ENCODE measurements at regions not wholly inside any gene's neighbourhood (a gene's known extent, or its start where the extent isn't known, plus 50 kb on each side); places are given as distances from the start of the nearest gene placed in this dataset.

DNA sequence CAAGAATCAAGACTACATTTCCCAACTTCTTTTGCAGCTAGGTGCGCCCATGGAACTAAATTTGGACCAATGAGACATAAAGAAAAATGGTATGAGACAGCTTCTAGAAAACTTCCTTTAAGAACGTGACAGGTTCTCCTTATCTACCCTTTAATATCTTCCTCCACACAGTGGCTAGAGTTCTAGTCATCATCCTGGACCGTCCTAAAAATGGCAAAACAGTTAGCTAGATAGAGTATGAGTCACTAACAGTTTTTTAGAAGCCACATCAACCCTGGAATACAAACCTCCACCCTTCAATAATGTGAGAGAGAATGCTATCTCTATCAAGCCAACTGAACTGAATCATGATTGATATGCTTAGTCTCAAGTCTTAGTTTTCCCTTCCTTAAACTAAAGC, 267.9 kb upstream of the SLC7A11 start:
- Histone ChIP-seq H3K4me1 (ENCODE audit: control insufficient read depth, insufficient read depth, low read length) (no peaks in the 10 kb centered on the region), H3K9me3 (ENCODE audit: control insufficient read depth, low read length) (no peaks in the 10 kb centered on the region), H3K36me3 (ENCODE audit: control insufficient read depth, insufficient read depth, low read length) (no peaks in the 10 kb centered on the region), H3K4me3 (ENCODE audit: low read length) (no peak overlapping the region), H3K27me3 (ENCODE audit: control insufficient read depth, insufficient read depth, low read length) (no peaks in the 10 kb centered on the region), H3K9ac (ENCODE audit: low read length) (no peak overlapping the region)

DNA sequence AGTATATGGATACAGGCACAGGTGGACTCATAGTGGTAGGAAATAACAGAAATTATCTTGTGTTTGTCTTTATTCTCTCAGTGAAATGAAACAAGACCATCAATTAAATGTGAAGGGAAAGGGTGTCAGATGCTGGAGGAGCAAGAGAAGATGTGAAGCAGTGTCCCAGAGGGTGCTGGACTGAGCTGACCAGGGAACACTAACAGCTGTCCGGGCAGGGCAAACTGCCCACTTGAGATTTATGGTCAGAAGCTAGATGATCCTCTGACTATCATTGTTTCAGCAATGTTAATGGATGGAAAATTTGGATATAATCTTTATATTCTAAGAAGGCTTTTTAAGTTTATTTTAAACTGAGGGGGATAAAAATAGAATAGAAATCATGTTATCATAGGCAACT, 267.2 kb upstream of the SLC7A11 start:
- Histone ChIP-seq H3K36me3 (ENCODE audit: control insufficient read depth, insufficient read depth, low read length) (no peaks in the 10 kb centered on the region), H3K4me3 (ENCODE audit: low read length) (no peak overlapping the region), H3K9me3 (ENCODE audit: control insufficient read depth, low read length) (no peaks in the 10 kb centered on the region), H3K27me3 (ENCODE audit: control insufficient read depth, insufficient read depth, low read length) (no peaks in the 10 kb centered on the region), H3K4me1 (ENCODE audit: control insufficient read depth, insufficient read depth, low read length) (no peaks in the 10 kb centered on the region), H3K9ac (ENCODE audit: low read length) (no peak overlapping the region)

DNA sequence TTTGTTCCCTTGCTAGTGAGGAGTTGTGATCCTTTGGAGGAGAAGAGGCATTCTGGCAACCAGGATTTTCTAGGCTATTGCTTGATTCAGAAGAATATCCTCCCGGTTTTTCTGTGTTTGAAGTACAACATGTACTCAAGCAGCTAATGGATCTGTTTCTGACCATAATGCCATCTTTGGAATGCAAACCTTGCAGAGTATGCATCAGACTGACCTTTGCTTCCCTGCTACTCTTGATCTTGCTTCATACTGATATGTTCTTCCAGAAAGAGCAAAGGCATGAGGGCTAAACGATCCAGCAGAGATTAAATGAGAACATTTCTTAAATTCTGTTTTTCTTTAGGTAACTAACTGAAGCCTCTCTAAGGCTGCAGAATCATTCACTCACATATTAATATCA, 265.4 kb upstream of the SLC7A11 start:
- Histone ChIP-seq H3K36me3 (ENCODE audit: control insufficient read depth, insufficient read depth, low read length) (no peaks in the 10 kb centered on the region), H3K4me3 (ENCODE audit: low read length) (no peak overlapping the region), H3K4me1 (ENCODE audit: control insufficient read depth, insufficient read depth, low read length) (no peaks in the 10 kb centered on the region), H3K27me3 (ENCODE audit: control insufficient read depth, insufficient read depth, low read length) (no peaks in the 10 kb centered on the region), H3K9me3 (ENCODE audit: control insufficient read depth, low read length) (no peaks in the 10 kb centered on the region), H3K9ac (ENCODE audit: low read length) (no peak overlapping the region)

DNA sequence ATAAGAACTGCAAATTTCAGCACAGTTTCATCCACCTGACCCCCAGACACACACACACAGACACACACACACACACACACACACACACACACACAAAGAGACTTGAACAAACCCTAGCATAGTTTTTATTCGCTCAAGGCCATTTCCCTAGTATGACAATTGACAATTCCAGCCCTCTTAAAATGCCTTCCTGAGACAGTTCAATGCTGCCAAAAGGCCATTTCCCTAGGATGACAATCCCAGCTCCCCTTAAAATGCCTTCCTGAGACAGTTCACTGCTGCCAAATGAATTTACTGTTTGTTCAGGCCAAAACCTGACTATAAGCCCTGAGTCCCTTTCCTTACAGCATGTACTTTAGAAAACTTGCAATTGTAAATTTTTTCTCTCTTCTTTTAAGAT, 259.5 kb upstream of the SLC7A11 start:
- no peak overlapping the region for H3K4me3 ChIP-seq (ENCODE audit: low read length)
- H3K27me3 ChIP-seq (ENCODE audit: control insufficient read depth, insufficient read depth, low read length) = no peaks in the 10 kb centered on the region
- no peaks in the 10 kb centered on the region for H3K36me3 ChIP-seq (ENCODE audit: control insufficient read depth, insufficient read depth, low read length)
- no peak overlapping the region for H3K9ac ChIP-seq (ENCODE audit: low read length)
- H3K9me3 ChIP-seq (ENCODE audit: control insufficient read depth, low read length) = no peaks in the 10 kb centered on the region
- no peaks in the 10 kb centered on the region for H3K4me1 ChIP-seq (ENCODE audit: control insufficient read depth, insufficient read depth, low read length)

GRCh38 chr4:138500869-138501268, 258.7 kb upstream of the SLC7A11 start:
- no peaks in the 10 kb centered on the region for H3K27me3 ChIP-seq (ENCODE audit: control insufficient read depth, insufficient read depth, low read length)
- H3K9me3 ChIP-seq (ENCODE audit: control insufficient read depth, low read length) = no peaks in the 10 kb centered on the region
- H3K36me3 ChIP-seq (ENCODE audit: control insufficient read depth, insufficient read depth, low read length) = no peaks in the 10 kb centered on the region
- H3K9ac ChIP-seq (ENCODE audit: low read length) = no peak overlapping the region
- H3K4me3 ChIP-seq (ENCODE audit: low read length) = no peak overlapping the region
- no peaks in the 10 kb centered on the region for H3K4me1 ChIP-seq (ENCODE audit: control insufficient read depth, insufficient read depth, low read length)

DNA sequence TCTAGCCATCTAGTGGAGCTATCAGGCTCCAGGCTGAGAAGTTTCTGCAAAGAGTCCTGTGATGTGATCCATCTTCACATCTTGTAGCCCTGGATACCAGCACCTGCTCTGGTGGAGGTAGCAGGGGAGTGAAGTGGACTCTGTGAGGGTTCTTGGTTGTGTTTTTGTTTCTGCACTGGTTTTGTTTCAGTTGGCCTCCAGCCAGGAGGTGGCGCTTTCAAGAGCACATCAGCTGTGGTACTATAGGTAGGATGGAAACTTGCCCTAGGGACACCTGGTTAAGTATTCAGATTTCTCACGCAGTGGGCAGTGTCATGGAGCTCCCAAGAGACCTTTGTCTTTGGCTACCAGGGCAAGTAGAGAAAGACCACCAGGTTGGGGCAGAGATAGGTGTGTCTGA, 257.5 kb upstream of the SLC7A11 start:
- H3K27me3 ChIP-seq (ENCODE audit: control insufficient read depth, insufficient read depth, low read length) = no peaks in the 10 kb centered on the region
- H3K9ac ChIP-seq (ENCODE audit: low read length) = no peak overlapping the region
- no peaks in the 10 kb centered on the region for H3K36me3 ChIP-seq (ENCODE audit: control insufficient read depth, insufficient read depth, low read length)
- H3K9me3 ChIP-seq (ENCODE audit: control insufficient read depth, low read length) = no peaks in the 10 kb centered on the region
- no peaks in the 10 kb centered on the region for H3K4me1 ChIP-seq (ENCODE audit: control insufficient read depth, insufficient read depth, low read length)
- H3K4me3 ChIP-seq (ENCODE audit: low read length) = no peak overlapping the region

DNA sequence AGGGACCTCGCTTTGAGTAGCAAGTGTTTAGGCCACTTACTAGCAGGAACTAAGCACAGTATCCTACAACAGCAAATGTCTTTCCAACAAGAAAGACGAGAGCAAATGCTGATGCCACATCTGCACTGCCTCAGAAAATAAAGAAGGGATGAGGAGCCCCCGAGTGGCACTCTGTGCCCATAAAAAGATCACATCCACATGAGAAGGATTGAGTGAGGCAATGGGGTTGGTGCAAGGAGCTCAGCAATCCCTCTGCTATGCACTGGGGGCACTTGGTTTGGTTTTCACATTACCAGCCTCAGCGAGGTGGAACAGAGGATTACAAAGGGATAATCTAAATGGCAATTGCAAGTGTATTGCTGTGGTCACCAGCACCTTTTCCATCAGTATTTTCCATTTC, 252.8 kb upstream of the SLC7A11 start:
- Histone ChIP-seq H3K9me3 (ENCODE audit: control insufficient read depth, low read length) (no peaks in the 10 kb centered on the region), H3K4me3 (ENCODE audit: low read length) (no peak overlapping the region), H3K9ac (ENCODE audit: low read length) (no peak overlapping the region), H3K4me1 (ENCODE audit: control insufficient read depth, insufficient read depth, low read length) (no peaks in the 10 kb centered on the region), H3K27me3 (ENCODE audit: control insufficient read depth, insufficient read depth, low read length) (no peaks in the 10 kb centered on the region), H3K36me3 (ENCODE audit: control insufficient read depth, insufficient read depth, low read length) (no peaks in the 10 kb centered on the region)

- no peaks in the 10 kb centered on the region for H3K4me1 ChIP-seq (ENCODE audit: control insufficient read depth, insufficient read depth, low read length)
- no peaks in the 10 kb centered on the region for H3K27me3 ChIP-seq (ENCODE audit: control insufficient read depth, insufficient read depth, low read length)
- no peak overlapping the region for H3K4me3 ChIP-seq (ENCODE audit: low read length)
- H3K9me3 ChIP-seq (ENCODE audit: control insufficient read depth, low read length) = no peaks in the 10 kb centered on the region
- no peak overlapping the region for H3K9ac ChIP-seq (ENCODE audit: low read length)
- H3K36me3 ChIP-seq (ENCODE audit: control insufficient read depth, insufficient read depth, low read length) = no peaks in the 10 kb centered on the region
Measured at GRCh38 chr4:138494116-138494515, 252.0 kb upstream of the SLC7A11 start.

DNA sequence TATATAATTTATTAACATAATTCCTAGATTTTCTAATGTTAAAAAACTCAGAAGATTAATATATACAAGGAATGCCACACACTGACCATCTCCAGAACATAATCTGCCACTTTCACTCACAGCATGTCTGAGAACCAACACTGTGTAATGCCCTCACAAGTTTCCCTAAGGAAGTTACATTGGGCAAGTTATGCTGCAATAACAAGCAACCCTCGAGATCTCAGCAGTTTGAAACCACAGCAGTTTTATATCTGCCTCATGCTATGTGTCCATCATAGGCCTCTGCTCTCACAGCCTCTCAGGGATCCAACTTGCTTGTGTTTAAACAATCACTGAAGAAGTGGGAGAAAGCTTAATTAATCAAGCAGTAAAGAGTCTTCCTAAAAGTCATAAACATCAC, 250.0 kb upstream of the SLC7A11 start:
- no peaks in the 10 kb centered on the region for H3K27me3 ChIP-seq (ENCODE audit: control insufficient read depth, insufficient read depth, low read length)
- H3K4me1 ChIP-seq (ENCODE audit: control insufficient read depth, insufficient read depth, low read length) = no peaks in the 10 kb centered on the region
- H3K36me3 ChIP-seq (ENCODE audit: control insufficient read depth, insufficient read depth, low read length) = no peaks in the 10 kb centered on the region
- no peak overlapping the region for H3K9ac ChIP-seq (ENCODE audit: low read length)
- H3K4me3 ChIP-seq (ENCODE audit: low read length) = no peak overlapping the region
- H3K9me3 ChIP-seq (ENCODE audit: control insufficient read depth, low read length) = no peaks in the 10 kb centered on the region

DNA sequence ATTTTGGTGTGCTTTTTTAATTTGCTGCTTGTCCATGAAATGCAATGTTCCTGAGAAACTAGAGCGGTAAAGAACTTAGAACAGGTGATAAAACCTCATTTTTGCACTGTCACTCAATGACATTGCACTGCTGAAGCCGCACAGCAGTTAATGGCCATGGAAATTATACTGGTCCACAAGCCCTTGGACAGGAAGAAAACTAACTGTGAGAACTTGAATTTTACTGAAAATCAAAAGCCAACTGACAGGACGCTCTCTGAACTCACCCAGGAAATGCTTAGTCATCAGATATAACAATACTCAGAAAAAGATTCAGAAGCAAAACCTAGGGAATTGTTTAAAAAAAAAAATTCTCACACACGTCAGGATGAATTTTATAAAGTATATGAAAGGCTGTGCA, 246.4 kb upstream of the SLC7A11 start:
- Histone ChIP-seq H3K9me3 (ENCODE audit: control insufficient read depth, low read length) (no peaks in the 10 kb centered on the region), H3K4me1 (ENCODE audit: control insufficient read depth, insufficient read depth, low read length) (no peaks in the 10 kb centered on the region), H3K9ac (ENCODE audit: low read length) (no peak overlapping the region), H3K27me3 (ENCODE audit: control insufficient read depth, insufficient read depth, low read length) (no peaks in the 10 kb centered on the region), H3K4me3 (ENCODE audit: low read length) (no peak overlapping the region), H3K36me3 (ENCODE audit: control insufficient read depth, insufficient read depth, low read length) (no peaks in the 10 kb centered on the region)

GRCh38 chr4:138487670-138488069, 245.5 kb upstream of the SLC7A11 start:
- H3K4me3 ChIP-seq (ENCODE audit: low read length) = no peak overlapping the region
- H3K9me3 ChIP-seq (ENCODE audit: control insufficient read depth, low read length) = no peaks in the 10 kb centered on the region
- H3K9ac ChIP-seq (ENCODE audit: low read length) = no peak overlapping the region
- H3K36me3 ChIP-seq (ENCODE audit: control insufficient read depth, insufficient read depth, low read length) = no peaks in the 10 kb centered on the region
- H3K27me3 ChIP-seq (ENCODE audit: control insufficient read depth, insufficient read depth, low read length) = no peaks in the 10 kb centered on the region
- H3K4me1 ChIP-seq (ENCODE audit: control insufficient read depth, insufficient read depth, low read length) = no peaks in the 10 kb centered on the region

DNA sequence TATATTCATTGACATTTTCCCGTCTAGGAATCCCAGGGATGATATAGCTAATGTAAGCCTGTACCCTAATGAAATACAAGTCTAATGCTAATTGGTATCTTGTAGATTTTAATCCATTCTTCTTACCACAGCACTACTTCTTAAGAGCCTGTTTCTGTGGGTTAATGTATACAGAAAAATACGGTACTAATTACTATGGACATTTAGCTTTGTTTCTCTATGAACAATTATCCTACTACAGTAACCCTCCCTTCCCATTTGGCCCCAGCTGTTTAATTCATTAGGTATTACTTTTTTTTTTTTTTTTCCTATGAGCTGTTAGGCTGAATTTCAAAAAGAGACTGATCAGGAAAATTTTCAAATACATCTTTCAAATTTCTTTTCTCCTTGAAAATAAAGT, 245.1 kb upstream of the SLC7A11 start:
- Histone ChIP-seq H3K4me3 (ENCODE audit: low read length) (no peak overlapping the region), H3K27me3 (ENCODE audit: control insufficient read depth, insufficient read depth, low read length) (no peaks in the 10 kb centered on the region), H3K4me1 (ENCODE audit: control insufficient read depth, insufficient read depth, low read length) (no peaks in the 10 kb centered on the region), H3K9ac (ENCODE audit: low read length) (no peak overlapping the region), H3K9me3 (ENCODE audit: control insufficient read depth, low read length) (no peaks in the 10 kb centered on the region), H3K36me3 (ENCODE audit: control insufficient read depth, insufficient read depth, low read length) (no peaks in the 10 kb centered on the region)

DNA sequence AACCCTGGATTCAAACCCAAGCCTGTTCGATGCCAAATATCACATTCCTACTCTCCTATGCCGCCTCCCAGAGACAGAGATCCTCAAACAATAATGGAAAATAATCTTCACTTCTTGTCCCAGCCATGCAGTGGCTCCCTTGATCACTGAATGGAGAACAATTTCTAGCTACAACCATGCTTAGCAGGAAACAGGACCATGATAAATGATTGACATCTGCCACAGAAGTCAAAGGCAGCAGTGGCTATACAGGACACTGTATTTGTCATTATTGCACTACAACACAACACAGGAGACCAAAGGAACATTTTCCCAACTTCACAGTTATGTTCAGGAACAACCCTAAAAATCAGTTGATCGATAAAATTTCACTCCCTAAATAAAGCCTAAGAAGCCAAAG, 243.3 kb upstream of the SLC7A11 start:
- H3K4me1 ChIP-seq (ENCODE audit: control insufficient read depth, insufficient read depth, low read length) = no peaks in the 10 kb centered on the region
- H3K36me3 ChIP-seq (ENCODE audit: control insufficient read depth, insufficient read depth, low read length) = no peaks in the 10 kb centered on the region
- H3K9ac ChIP-seq (ENCODE audit: low read length) = no peak overlapping the region
- no peaks in the 10 kb centered on the region for H3K9me3 ChIP-seq (ENCODE audit: control insufficient read depth, low read length)
- H3K27me3 ChIP-seq (ENCODE audit: control insufficient read depth, insufficient read depth, low read length) = no peaks in the 10 kb centered on the region
- no peak overlapping the region for H3K4me3 ChIP-seq (ENCODE audit: low read length)
